ENCODE measurements at regions not wholly inside any gene's neighbourhood (a gene's known extent, or its start where the extent isn't known, plus 50 kb on each side); places are given as distances from the start of the nearest gene placed in this dataset.
"Not testable (repeated sequence)": the region's sequence is repeated elsewhere in the genome, so short reads cannot be mapped to it uniquely, and the experiment has no call there.

- DNase-seq, result no peak
These were observed 202.6 kb downstream of the AASDHPPT start for GRCh38 chr11:106280036-106280435.

GRCh38 chr11:106281455-106282173, 204.2 kb downstream of the AASDHPPT start:
- DNase-seq, result no peak

- no peak for DNase-seq
These were observed 209.5 kb downstream of the AASDHPPT start for GRCh38 chr11:106286881-106287504.

GRCh38 chr11:106288057-106288456, 210.6 kb downstream of the AASDHPPT start:
- DNase-seq, result no peak

GRCh38 chr11:106288822-106289387, 211.4 kb downstream of the AASDHPPT start:
- DNase-seq, result no peak

GRCh38 chr11:106292526-106292925, 215.1 kb downstream of the AASDHPPT start:
- no peak for DNase-seq

GRCh38 chr11:106295974-106296373, 218.5 kb downstream of the AASDHPPT start:
- DNase-seq, result no peak

GRCh38 chr11:106302416-106302815, 225.0 kb downstream of the AASDHPPT start:
- no peak for DNase-seq

GRCh38 chr11:106304274-106304673, 226.8 kb downstream of the AASDHPPT start:
- DNase-seq, result no peak

GRCh38 chr11:106305458-106305857, 228.0 kb downstream of the AASDHPPT start:
- no peak for DNase-seq

GRCh38 chr11:106306942-106307341, 229.5 kb downstream of the AASDHPPT start:
- no peak for DNase-seq

GRCh38 chr11:106309070-106309684, 231.7 kb downstream of the AASDHPPT start:
- DNase-seq, result no peak

GRCh38 chr11:106311531-106312230, 234.2 kb downstream of the AASDHPPT start:
- DNase-seq, result no peak

- not testable (repeated sequence) for DNase-seq
These were observed 239.8 kb downstream of the AASDHPPT start for GRCh38 chr11:106317208-106317773.

GRCh38 chr11:106321601-106322000, 244.1 kb downstream of the AASDHPPT start:
- no peak for DNase-seq

- DNase-seq, result no peak
These were observed 244.6 kb downstream of the AASDHPPT start for GRCh38 chr11:106322106-106322505.

GRCh38 chr11:106326087-106326486, 248.6 kb downstream of the AASDHPPT start:
- no peak for DNase-seq

GRCh38 chr11:106327134-106327533, 249.7 kb downstream of the AASDHPPT start:
- no peak for DNase-seq

- DNase-seq, result no peak
These were observed 250.2 kb downstream of the AASDHPPT start for GRCh38 chr11:106327637-106328036.

- DNase-seq, result no peak
These were observed 252.0 kb downstream of the AASDHPPT start for GRCh38 chr11:106329273-106330018.

- no peak for DNase-seq
These were observed 253.7 kb downstream of the AASDHPPT start for GRCh38 chr11:106331176-106331575.

- DNase-seq, result no peak
These were observed 256.2 kb downstream of the AASDHPPT start for GRCh38 chr11:106333678-106334077.
